ENCODE measurements at regions not wholly inside any gene's neighbourhood (a gene's known extent, or its start where the extent isn't known, plus 50 kb on each side); places are given as distances from the start of the nearest gene placed in this dataset.
"Not testable (repeated sequence)": the region's sequence is repeated elsewhere in the genome, so short reads cannot be mapped to it uniquely, and the experiment has no call there.

- no peak for DNase-seq
Measured at GRCh38 chr5:90050103-90050502, 359.5 kb downstream of the CETN3 start.

DNA sequence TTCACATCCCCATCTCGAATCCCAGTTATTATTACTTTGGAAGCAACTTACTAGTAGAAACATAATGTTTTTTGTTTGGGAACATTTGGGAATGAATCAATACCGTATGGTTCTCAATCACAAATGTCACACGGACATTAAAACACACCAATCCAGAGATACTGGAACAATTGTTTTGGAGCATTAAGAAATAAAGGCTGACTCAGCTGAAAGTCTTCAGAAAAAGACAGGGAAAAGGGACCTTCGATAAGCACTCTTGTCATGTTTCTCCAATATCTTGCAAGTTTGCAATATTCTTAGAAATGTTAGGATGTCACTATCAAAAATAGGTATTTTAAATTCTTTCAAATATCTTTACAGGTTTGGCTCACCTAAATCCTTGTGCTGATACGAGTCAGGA lies 362.4 kb downstream of the CETN3 start:
- no peak for DNase-seq

GRCh38 chr5:90040082-90040481 lies 369.5 kb downstream of the CETN3 start:
- DNase-seq: not testable (repeated sequence)

DNA sequence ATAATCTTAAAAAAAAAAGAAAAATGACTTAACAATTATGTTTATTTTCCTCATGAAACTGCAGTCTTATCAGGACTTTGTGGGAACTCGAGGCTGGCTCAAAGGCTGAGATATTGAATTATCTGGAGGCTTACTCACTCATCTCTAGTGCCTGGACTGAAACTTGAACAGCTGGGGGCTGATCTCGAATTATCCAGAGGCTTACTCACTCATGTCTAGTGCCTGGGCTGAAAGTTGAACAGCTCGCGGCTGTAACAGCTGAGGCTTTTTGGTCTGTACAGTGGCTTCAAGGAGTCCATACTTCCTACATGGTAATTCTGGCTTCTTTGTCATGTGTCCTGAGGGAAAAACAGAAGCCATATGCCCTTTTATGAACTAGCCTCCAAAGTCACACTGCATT lies 371.9 kb downstream of the CETN3 start:
- no peak for DNase-seq

GRCh38 chr5:90022711-90023053 lies 386.9 kb downstream of the CETN3 start:
- peak; percentile 30 for DNase-seq

DNA sequence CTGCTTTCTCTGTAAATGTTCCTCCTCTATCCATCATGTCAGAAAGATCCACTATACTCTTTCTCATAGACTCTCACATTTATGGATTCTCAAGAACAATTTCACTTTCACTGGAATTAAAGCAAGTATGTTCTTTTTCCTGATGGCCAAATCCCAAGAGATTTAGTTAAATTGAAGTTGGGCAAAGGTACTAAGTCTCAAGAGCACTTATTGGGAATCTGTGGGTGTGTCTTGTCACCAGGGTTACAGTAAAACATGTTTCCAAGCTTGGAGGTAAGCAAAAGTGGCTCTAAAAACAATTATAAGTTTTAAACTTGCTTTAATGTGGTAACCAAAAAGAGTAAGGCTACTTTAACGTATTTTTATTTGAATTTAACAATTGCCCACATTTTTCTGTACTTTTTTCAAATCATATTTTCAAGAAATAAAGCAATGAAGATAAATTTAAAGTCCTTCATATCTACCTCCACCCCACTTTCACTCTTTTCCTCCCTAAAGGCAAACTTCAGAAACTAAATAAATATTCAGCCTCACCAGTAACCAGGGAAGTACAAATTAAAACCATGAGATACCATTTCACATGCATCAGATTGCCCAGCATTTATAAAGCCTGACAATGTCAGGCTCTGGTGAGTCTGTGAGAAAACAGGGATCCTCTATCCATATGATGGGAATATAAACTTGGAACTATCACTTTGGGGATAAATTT lies 387.4 kb downstream of the CETN3 start:
- DNase-seq: peak; percentile 61

DNA sequence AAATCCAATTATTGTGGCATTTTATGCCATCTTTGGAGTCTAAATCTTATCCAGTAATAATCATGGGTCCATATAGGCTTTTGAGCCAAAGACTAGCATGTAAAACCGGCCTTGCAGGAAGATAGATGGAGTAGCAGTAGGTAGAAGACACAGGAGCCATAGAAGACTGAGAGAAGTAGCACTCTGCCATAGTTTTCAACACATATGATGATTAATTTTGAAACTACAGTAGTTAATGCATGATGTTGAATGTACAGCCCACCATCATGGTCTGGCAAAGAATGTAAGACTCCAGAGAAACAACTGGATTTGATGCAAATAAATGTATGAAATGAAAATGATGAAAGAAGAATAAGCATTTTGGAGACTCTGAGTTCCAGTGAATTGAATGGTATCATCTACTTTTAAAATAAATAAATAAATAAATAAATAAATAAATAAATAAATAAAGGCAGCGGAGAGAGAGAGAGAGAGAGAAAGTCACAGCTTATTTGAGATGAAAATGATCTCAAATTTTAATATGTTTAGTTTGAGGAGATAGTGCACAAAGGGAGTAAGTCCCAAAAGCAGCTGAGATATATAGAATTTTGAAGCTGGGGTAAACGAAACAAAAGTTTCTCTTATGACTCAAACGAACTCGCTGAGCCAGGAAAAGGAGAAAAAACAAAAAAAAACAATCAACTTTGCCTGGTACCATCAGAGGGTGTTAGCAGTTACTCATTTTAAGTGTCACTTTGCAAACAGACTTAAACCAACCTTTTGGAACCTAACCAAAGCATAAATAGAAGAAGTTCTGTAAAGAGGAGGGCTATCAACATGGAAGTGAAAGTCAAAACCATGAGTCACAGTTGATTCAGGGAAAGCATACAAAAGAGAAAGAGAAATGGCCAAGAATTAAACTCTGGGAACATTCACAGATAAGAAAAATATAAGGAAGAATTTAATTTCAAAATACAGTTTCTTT lies 388.7 kb downstream of the CETN3 start:
- peak; percentile 88 for DNase-seq

DNA sequence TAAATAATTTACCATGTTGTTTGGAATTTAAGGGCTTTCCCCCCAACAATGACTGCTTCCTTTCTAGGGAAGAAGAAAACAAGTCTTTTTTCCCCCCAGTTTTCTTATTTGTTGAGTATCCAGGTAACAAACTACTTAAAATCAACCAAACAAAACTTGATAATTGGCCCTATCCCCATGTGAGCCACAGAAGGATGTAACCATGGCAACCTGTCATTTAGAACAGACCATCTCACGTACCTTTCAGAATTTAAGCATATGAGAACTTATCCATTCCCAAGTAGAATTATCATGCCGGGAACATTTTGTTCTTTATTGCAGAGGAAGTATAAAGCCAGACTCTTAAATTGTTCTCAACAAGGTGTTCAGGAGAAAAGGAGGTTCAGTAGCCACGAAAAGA lies 392.3 kb downstream of the CETN3 start:
- DNase-seq: peak; percentile 16

- DNase-seq: no peak
Measured at GRCh38 chr5:90015584-90016018, 394.0 kb downstream of the CETN3 start.

GRCh38 chr5:90014420-90014819 lies 395.1 kb downstream of the CETN3 start:
- DNase-seq: no peak

DNA sequence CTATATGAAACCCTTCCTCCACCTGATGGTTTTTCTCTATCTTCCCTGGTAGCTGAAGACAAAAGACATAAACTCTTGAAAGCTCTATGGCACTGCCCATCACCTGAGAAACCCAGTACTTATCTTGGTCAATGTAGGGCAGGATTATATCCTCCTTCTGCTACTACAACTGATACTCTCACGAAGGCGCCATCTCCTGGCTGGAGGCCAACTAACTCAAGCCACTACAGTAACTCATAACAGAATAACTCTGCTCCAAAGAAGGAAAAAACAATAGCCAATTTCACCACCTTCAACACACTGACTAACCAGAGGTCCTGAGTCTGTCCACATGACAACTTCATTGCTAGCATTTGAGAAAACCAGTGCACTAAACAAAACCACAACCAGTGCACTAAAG lies 409.2 kb downstream of the CETN3 start:
- DNase-seq: peak; percentile 12

- DNase-seq: no peak
Measured at GRCh38 chr5:89998519-89999305, 410.8 kb downstream of the CETN3 start.

DNA sequence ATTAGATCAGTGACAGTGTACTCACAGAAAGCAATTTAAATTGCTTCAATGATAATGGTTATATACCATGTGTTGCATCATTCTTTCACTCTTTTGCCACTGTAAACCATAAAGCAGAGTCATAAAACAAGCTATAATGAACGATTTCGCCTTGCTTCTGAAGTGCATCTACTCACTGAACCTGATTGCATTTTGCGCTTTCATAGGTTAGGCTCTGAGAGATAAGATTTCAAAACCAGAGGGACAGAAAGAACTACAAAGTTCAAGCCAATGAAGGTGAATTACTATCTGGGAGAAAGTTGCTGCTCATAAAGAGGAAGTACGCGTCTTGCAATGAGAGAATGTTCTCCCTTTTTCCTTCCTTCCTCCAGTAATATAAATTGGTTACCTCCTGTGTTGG lies 412.7 kb downstream of the CETN3 start:
- DNase-seq: no peak

DNA sequence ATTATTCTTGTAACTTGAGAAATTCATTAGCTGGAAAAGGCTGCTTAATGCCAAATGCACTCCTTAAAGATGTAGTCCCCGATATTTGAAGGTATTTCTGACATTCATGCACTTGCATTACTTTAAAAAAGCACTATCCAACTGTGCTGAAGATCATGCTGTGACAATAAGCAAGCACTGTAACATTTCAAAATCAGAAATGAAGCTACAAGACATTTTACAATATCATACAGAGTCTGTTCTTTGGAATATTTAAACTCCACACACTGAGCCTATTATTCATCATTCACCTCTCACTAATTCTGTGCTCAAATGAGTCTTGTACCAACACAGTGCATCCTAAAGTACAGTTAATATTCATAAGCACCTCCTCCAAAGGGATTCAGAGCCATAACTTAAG lies 413.2 kb downstream of the CETN3 start:
- no peak for DNase-seq

GRCh38 chr5:89994266-89994665 lies 415.3 kb downstream of the CETN3 start:
- DNase-seq: no peak

GRCh38 chr5:89992201-89992600 lies 417.4 kb downstream of the CETN3 start:
- no peak for DNase-seq

- DNase-seq: no peak
Measured at GRCh38 chr5:89991592-89991991, 418.0 kb downstream of the CETN3 start.

DNA sequence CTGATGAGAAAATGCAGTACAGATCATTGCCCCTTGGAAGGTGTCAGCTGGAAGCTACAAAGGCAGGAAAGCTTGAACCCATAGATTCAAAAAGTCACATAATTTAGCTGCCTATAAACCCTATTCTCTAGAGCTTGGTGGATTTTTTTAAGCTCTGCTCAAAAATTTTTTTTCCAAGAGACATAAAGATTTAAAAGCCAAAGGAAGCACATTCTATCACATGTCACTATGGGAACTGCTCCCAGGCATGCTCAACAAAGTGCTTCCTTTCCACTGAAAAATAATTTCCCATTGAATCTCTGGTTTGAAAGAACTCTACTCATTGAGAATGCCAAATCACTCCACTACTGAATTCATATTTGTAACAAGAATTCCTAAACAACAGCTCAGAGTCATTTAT lies 419.8 kb downstream of the CETN3 start:
- DNase-seq: no peak

DNA sequence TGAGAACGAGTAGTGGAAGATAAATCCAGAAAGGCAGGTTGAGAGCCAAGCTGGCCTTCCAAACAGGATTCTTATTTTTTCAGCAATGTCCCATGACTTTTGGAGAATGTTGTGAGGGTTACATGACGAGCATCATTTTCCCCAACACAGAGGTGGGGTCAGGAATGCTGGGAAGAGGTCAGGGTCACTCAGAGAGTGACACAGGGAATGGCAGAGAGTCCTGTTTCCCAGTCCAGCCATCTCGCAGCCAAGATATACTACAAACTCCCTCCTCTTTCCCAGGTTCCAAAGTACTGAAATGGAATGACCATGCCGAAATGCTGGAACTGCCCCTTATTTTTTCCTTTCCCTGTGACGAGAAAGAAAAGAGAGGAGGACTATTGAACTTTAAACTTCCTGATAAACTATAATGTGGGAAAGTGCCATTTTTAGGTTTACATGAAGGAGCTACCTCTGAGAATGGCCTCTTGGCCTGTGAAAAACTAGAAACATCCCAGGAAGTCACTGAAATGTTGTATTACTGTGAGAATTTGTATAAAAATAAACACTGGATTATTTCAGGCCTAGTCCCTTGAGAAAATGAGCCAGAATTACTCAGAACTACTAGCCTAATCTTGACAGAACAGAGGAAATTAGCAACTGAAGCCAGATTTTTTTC lies 420.4 kb downstream of the CETN3 start:
- no peak for DNase-seq

DNA sequence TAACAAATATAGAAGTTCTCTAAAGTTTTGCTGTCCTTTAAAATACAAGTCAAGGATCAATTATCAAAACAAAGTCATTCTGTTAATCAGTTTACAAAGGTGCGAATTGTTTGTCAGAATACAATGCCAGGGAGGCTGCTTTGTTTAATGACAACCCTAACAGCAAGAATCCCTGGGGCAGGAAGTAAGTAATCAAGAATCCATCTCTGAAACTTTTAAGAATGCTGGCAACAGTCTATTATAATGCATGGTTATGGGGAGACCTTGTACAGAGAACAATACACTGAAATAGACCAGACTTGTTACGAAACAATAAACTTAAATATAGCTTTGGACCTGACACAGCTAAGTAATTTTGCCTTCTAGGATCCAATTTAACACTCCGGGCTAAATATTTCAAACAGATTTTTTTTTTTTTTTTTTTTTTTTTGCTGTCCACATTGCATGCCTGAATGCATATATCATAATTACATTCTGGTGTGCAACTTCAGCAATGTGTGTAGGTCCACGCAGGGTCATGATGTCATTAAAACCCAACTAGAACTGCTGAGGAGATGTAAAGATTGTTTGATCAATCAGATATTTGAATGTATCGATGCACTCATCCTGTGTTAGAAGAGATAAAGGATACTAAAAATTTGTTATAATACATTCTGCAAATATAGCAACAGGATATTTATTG lies 421.3 kb downstream of the CETN3 start:
- no peak for DNase-seq

- no peak for DNase-seq
Measured at GRCh38 chr5:89983216-89983615, 426.3 kb downstream of the CETN3 start.
